MV-4-11 (cell line): ENCODE measurements at regions not wholly inside any gene's neighbourhood (a gene's known extent, or its start where the extent isn't known, plus 50 kb on each side); places are given as distances from the start of the nearest gene placed in this dataset.

ENCODE experiments used
- DNase-seq: peaks from one replicate; lab custom pipeline; 2025; lab: John Stamatoyannopoulos, UW

DNA sequence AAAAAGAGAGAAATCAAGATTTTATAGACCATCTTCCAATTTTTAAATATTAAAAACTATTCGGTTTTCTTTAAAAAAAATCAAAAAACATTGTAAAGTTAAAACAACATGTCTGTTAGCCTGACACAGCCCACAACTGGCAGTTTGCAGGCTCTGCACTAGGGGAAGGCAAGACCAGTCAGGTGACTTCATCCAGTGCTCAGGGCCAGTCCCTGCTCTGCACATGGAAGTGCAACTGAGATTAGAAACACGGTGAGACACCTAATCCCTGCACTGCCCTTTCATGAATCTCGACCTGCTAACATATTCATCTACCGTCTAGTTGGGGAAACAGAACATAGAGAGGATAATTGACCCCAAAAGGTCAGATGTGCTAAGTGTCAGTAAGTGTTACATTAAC lies 135.2 kb downstream of the BARD1 start:
- no peak for DNase-seq

- DNase-seq = peak; percentile 11
Measured at GRCh38 chr2:214671319-214671885, 138.1 kb downstream of the BARD1 start.

- DNase-seq = no peak
Measured at GRCh38 chr2:214652473-214652872, 157.0 kb downstream of the BARD1 start.

- DNase-seq = no peak
Measured at GRCh38 chr2:214651451-214651850, 158.0 kb downstream of the BARD1 start.

DNA sequence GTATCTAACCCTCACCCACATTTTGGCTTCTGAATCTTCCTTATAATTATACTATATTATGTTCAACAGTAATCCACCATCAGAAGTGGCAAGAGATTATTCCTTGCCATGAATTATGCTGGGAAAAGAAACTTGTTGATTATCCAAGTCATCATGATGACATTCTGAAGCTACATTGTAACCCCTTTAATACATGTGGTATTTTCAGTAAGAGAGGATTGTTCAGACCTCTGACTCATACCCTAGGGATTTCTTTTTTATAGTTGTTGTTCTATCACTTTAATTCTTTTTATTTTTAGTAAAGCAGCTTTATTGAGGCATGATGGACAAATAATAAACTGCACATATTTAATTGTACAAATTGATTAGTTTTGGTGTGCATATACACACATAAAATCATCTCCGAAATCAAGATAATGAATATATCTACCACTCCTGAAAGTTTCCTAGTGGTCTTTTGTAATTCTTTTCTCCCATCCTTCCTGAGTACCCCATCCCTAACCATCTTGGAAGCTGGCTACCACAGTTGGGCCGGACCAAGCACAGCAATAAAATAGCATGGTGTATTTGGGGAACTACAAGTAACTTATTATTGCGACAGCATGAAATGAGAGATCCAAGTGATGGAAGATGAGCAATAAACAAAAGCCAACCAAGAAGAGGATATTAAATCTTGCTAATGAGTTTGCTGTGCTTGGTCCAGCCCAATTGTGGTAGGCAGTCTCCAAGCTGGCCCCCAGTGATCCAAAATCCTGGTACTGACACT lies 159.9 kb downstream of the BARD1 start:
- no peak for DNase-seq

- no peak for DNase-seq
Measured at GRCh38 chr2:214648520-214648919, 161.0 kb downstream of the BARD1 start.

GRCh38 chr2:214631406-214631805 lies 178.1 kb downstream of the BARD1 start:
- DNase-seq = no peak

DNA sequence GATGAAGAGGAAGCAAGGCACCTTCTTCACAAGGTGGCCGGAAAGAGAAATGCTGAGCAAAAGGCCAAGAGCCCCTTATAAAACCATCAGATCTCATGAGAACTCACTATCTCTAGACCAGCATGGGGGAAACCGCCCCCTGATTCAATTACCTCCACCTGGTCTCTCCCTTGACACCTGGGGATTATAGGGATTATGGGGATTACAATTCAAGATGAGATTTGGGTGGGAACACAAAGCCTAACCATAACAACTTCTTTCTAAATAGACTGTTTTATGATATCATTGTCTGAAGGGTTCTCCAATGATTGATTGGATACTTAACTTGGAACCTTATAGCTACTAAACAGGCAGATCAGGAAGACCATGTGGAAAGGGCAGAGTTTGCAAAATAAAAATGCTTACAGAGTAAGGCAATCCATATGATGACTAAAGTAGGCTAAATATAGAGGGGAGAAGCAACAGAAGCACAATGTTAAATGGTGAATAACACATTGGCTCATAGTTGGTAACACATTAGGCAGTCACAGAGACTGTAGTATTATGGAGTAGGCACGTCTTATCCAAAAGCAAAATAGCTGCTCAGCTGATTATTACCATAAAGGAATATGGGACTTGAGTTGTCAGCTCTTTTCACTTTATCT lies 179.0 kb downstream of the BARD1 start:
- no peak for DNase-seq

GRCh38 chr2:214629875-214630274 lies 179.6 kb downstream of the BARD1 start:
- DNase-seq = no peak
